Esophagus muscularis mucosa (tissue), 4 donors: ENCODE measurements at regions not wholly inside any gene's neighbourhood (a gene's known extent, or its start where the extent isn't known, plus 50 kb on each side); places are given as distances from the start of the nearest gene placed in this dataset.

Source experiments
- DNase-seq: peaks from one replicate; pipeline ENCODE4 v3.0.0-alpha.2; 2017; ENCODE audit errors: extremely low spot score
- H3K27ac ChIP-seq, 4 donors: fragments of 200-600 bp; sonication (generic); replicated peaks in 1 of 4; 1 replicate in 3 of 4; 2 replicates in 1 of 4; pipeline ENCODE4 v1.5.1; 2016 to 2019; ENCODE audit warnings: mild to moderate bottlenecking in 1 of 4
- H3K27me3 ChIP-seq, 4 donors: fragments of 200-600 bp; sonication (generic); one replicate each; pipeline versions ENCODE4 v1.5.1 to v1.6.0; 2016 to 2019
- H3K36me3 ChIP-seq, 4 donors: fragments of 200-600 bp; sonication (generic); one replicate each; pipeline ENCODE4 v1.5.1; 2016 to 2019
- H3K4me1 ChIP-seq, 4 donors: fragments of 200-600 bp; sonication (generic); one replicate each; pipeline ENCODE4 v1.5.1; 2016 to 2019
- H3K4me3 ChIP-seq, 4 donors: fragments of 200-600 bp; sonication (generic); 1 replicate in 2 of 4; 2 replicates in 2 of 4; pipeline ENCODE4 v1.5.1; 2016 to 2019; ENCODE audit warnings: mild to moderate bottlenecking in 4 of 4, moderate library complexity in 1 of 4
- H3K9me3 ChIP-seq, 4 donors: fragments of 200-600 bp; sonication (generic); 1 replicate in 3 of 4; 2 replicates in 1 of 4; pipeline ENCODE4 v1.5.1; 2016 to 2019
- CTCF ChIP-seq, 3 experiments: fragments of 200-600 bp in 2 of 3; fragments of 450-650 bp in 1 of 3; sonication (generic) in 2 of 3; IDR thresholded peaks; one replicate each; pipeline ENCODE4 v1.5.1; 2017 to 2019; ENCODE audit warnings: antibody characterized with exemption in 3 of 3, mild to moderate bottlenecking in 2 of 3, moderate library complexity in 1 of 3
- EP300 ChIP-seq: sonication (generic); formaldehyde crosslinking; IDR thresholded peaks from one replicate; pipeline ENCODE4 v1.6.1; 2017; ENCODE audit warnings: antibody characterized with exemption
- POLR2A ChIP-seq: fragments of 450-650 bp; IDR thresholded peaks from one replicate; pipeline ENCODE4 v1.6.1; 2017; ENCODE audit warnings: antibody characterized with exemption, moderate library complexity, mild to moderate bottlenecking, low read depth
- POLR2AphosphoS5 ChIP-seq, 2 donors: sonication (generic); formaldehyde crosslinking; IDR thresholded peaks; one replicate each; pipeline ENCODE4 v1.6.1; 2017; ENCODE audit warnings: antibody characterized with exemption in 2 of 2
- WGBS: methylation state at CpG from one replicate; pipeline ENCODE4 v1.1.5; 2018; 5-methylcytosine and 5-hydroxymethylcytosine counted together
- intact Hi-C: fragments of 100-400 bp; cut with DNase I; formaldehyde crosslinking; loops from one replicate; pipeline ENCODE4 v1.15.1; 2023

DNA sequence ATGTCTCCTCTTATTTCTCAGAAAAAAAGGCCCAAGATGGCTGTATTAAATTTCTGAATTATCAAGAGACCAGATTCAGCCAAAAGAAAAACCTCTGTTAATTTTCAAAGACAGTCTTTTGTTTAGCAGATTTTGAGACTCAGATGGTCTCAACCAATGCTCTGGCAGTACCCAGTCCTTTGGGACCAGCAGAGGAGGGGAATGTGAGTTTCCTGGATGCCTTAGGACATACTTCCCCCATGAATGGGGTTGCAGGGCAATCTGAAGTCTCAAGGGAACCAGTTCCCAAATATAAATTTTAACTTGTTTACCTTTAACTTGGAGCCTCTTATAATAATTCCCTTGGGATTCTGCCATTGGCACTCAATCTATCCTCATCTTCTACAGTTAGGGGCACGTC, 107.8 kb upstream of the ZNF521 start:
- no peaks in the 10 kb centered on the region for H3K27me3 ChIP-seq
- 54% methylated on average over 1 of the region's 1 CpG for WGBS
- no peak overlapping the region for H3K27ac ChIP-seq
- TF ChIP-seq POLR2AphosphoS5 (IDR thresholded peaks at IDR 0.05) (no peak), POLR2A (no peak), EP300 (no peak), CTCF (IDR thresholded peaks at IDR 0.05) (no peak)
- H3K9me3 ChIP-seq: no peaks in the 10 kb centered on the region
- no peak for DNase-seq
- H3K4me3 ChIP-seq: no peak overlapping the region
- H3K4me1 ChIP-seq: no peaks in the 10 kb centered on the region
- no peaks in the 10 kb centered on the region for H3K36me3 ChIP-seq
- intact Hi-C loops: no loop called here

GRCh38 chr18:25457601-25458000, 105.6 kb upstream of the ZNF521 start:
- intact Hi-C loops: no loop called here
- H3K36me3 ChIP-seq: no peaks in the 10 kb centered on the region
- no peak overlapping the region for H3K4me3 ChIP-seq
- no peaks in the 10 kb centered on the region for H3K9me3 ChIP-seq
- WGBS: 52% methylated on average over 2 of the region's 3 CpGs
- no peaks in the 10 kb centered on the region for H3K27me3 ChIP-seq
- DNase-seq: no peak
- no peak for TF ChIP-seq EP300
- TF ChIP-seq POLR2AphosphoS5 (IDR thresholded peaks at IDR 0.05): no peak
- no peak for TF ChIP-seq CTCF (IDR thresholded peaks at IDR 0.05)
- TF ChIP-seq POLR2A: no peak
- no peaks in the 10 kb centered on the region for H3K4me1 ChIP-seq
- no peak overlapping the region for H3K27ac ChIP-seq

- H3K27me3 ChIP-seq: no peaks in the 10 kb centered on the region
- 83% methylated on average over 4 of the region's 4 CpGs for WGBS
- no peaks in the 10 kb centered on the region for H3K4me1 ChIP-seq
- intact Hi-C loops: no loop called here
- H3K4me3 ChIP-seq: no peak overlapping the region
- H3K9me3 ChIP-seq: no peaks in the 10 kb centered on the region
- no peak for DNase-seq
- TF ChIP-seq POLR2A (no peak), CTCF (IDR thresholded peaks at IDR 0.05) (no peak), POLR2AphosphoS5 (IDR thresholded peaks at IDR 0.05) (no peak), EP300 (no peak)
- H3K27ac ChIP-seq: no peak overlapping the region
- H3K36me3 ChIP-seq: no peaks in the 10 kb centered on the region
Observed at GRCh38 chr18:25457126-25457525, 105.2 kb upstream of the ZNF521 start.

- no peaks in the 10 kb centered on the region for H3K4me1 ChIP-seq
- intact Hi-C loops: no loop called here
- DNase-seq: no peak
- H3K9me3 ChIP-seq: peaks cover 0 to 4% (median 2%) of the 10 kb centered on the region in 4 donors
- H3K27me3 ChIP-seq: no peaks in the 10 kb centered on the region
- no peak overlapping the region for H3K27ac ChIP-seq
- 77% methylated on average over 15 of the region's 15 CpGs for WGBS
- H3K36me3 ChIP-seq: no peaks in the 10 kb centered on the region
- TF ChIP-seq POLR2AphosphoS5 (IDR thresholded peaks at IDR 0.05) (no peak), CTCF (IDR thresholded peaks at IDR 0.05) (no peak), POLR2A (no peak), EP300 (no peak)
- H3K4me3 ChIP-seq: no peak overlapping the region
Observed at GRCh38 chr18:25456334-25457010, 104.5 kb upstream of the ZNF521 start.

GRCh38 chr18:25455646-25456045, 103.7 kb upstream of the ZNF521 start:
- Histone ChIP-seq H3K4me1 (no peaks in the 10 kb centered on the region), H3K9me3 (peaks cover 0 to 10% (median 5%) of the 10 kb centered on the region in 4 donors), H3K27ac (no peak overlapping the region), H3K36me3 (no peaks in the 10 kb centered on the region), H3K27me3 (no peaks in the 10 kb centered on the region), H3K4me3 (no peak overlapping the region)
- no peak for TF ChIP-seq CTCF (IDR thresholded peaks at IDR 0.05)
- TF ChIP-seq EP300: no peak
- TF ChIP-seq POLR2AphosphoS5 (IDR thresholded peaks at IDR 0.05): no peak
- TF ChIP-seq POLR2A: no peak
- 55% methylated on average over 2 of the region's 2 CpGs for WGBS
- DNase-seq: no peak
- intact Hi-C loops: no loop called here
